ENCODE measurements at regions not wholly inside any gene's neighbourhood (a gene's known extent, or its start where the extent isn't known, plus 50 kb on each side); places are given as distances from the start of the nearest gene placed in this dataset.
"Not testable (repeated sequence)": the region's sequence is repeated elsewhere in the genome, so short reads cannot be mapped to it uniquely, and the experiment has no call there.

DNA sequence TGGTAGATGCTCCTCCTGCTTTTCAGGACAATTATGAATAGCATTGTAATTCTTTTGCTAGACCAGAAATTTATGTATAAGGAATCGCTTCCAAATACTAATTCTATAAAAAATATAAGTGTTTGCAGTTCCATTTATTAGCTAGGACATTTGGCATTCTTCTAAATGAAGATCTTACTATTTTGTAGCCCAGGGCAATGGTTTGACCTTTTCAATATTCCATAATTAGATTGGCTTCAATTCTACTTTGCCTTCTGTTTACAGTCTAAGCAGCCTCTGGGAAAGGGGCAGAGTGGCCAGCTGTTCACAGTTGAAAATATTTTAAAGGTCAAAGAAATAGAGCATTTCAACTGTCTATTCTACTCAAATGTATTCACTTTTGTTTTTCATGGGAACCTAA lies 912.1 kb upstream of the GRIA3 start:
- H3K27ac ChIP-seq: no peak overlapping the region
- DNase-seq: no peak
- no peaks in the 10 kb centered on the region for H3K9me3 ChIP-seq
- H3K36me3 ChIP-seq: no peaks in the 10 kb centered on the region
- no peak overlapping the region for H3K4me3 ChIP-seq
- no peaks in the 10 kb centered on the region for H3K27me3 ChIP-seq
- TF ChIP-seq POLR2A (IDR thresholded peaks at IDR 0.05): no peak
- TF ChIP-seq POLR2AphosphoS5 (IDR thresholded peaks at IDR 0.05): no peak
- TF ChIP-seq CTCF (IDR thresholded peaks at IDR 0.05): no peak
- no peak for TF ChIP-seq EP300 (IDR thresholded peaks at IDR 0.05)
- 39 to 86% methylated on average over 1 of the region's 1 CpG for WGBS, 2 donors
- ATAC-seq (ENCODE audit: low FRiP score in 2 of 2): no peak
- H3K4me1 ChIP-seq: no peaks in the 10 kb centered on the region

GRCh38 chrX:122279746-122280145 lies 904.3 kb upstream of the GRIA3 start:
- TF ChIP-seq CTCF (IDR thresholded peaks at IDR 0.05) (no peak), EP300 (IDR thresholded peaks at IDR 0.05) (no peak), POLR2A (IDR thresholded peaks at IDR 0.05) (no peak), POLR2AphosphoS5 (IDR thresholded peaks at IDR 0.05) (no peak)
- 77 to 84% methylated on average over 1 of the region's 1 CpG for WGBS, 2 donors

DNA sequence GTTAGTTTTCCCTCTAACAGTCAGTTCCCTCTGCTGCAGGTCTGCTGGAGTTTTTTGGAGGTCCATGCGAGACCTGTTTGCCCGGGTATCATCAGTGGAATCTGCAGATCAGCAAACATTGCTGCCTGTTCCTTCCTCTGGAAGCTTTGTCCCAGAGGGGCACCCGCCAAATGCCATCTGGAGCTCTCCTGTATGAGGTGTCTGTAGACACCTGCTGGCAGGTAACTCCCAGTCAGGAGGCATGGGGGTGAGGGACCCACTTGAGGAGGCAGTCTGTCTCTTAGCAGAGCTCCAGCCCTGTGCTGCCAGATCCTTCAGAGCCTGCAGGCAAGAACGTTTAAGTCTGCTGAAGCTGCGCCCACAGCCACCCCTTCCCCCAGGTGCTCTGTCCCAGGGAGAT lies 884.3 kb upstream of the GRIA3 start:
- WGBS, 2 donors: 72 to 97% methylated on average over 3 to 5 of the region's 5 CpGs
- H3K4me3 ChIP-seq; H3K27me3 ChIP-seq; H3K27ac ChIP-seq; H3K9me3 ChIP-seq; DNase-seq; H3K4me1 ChIP-seq; ATAC-seq (ENCODE audit: low FRiP score in 2 of 2); H3K36me3 ChIP-seq: not testable (repeated sequence)

More at GRCh38 chrX:122279746-122280145, 904.3 kb upstream of the GRIA3 start:
- no peak for DNase-seq
- Histone ChIP-seq H3K4me1 (no peaks in the 10 kb centered on the region), H3K36me3 (no peaks in the 10 kb centered on the region), H3K9me3 (no peaks in the 10 kb centered on the region), H3K27ac (no peak overlapping the region), H3K27me3 (no peaks in the 10 kb centered on the region), H3K4me3 (no peak overlapping the region)
- ATAC-seq (ENCODE audit: low FRiP score in 2 of 2): no peak

DNA sequence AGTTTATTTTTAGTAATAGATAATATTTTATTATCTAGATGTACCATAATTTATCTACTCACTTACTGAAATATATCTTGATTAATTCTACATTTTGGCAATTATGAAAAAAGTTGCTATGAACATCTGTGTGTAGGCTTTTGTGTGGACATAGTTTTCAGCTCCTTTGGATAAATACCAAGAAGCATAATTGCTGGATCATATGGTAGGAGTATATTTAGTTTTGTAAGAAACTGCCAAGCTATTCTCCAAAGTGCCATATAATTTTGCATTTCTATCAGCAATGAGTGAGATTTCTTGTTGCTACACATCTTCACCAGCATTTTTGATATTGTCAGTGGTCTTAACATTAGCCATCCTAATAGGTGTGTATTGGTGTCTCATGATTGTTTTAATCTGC lies 882.6 kb upstream of the GRIA3 start:
- Histone ChIP-seq H3K27me3 (no peaks in the 10 kb centered on the region), H3K9me3 (no peaks in the 10 kb centered on the region), H3K4me1 (no peaks in the 10 kb centered on the region), H3K4me3 (no peak overlapping the region), H3K27ac (no peak overlapping the region), H3K36me3 (no peaks in the 10 kb centered on the region)
- TF ChIP-seq POLR2A (IDR thresholded peaks at IDR 0.05) (no peak), EP300 (IDR thresholded peaks at IDR 0.05) (no peak), CTCF (IDR thresholded peaks at IDR 0.05) (no peak), POLR2AphosphoS5 (IDR thresholded peaks at IDR 0.05) (no peak)
- ATAC-seq (ENCODE audit: low FRiP score in 2 of 2) (no peak), DNase-seq (no peak)

DNA sequence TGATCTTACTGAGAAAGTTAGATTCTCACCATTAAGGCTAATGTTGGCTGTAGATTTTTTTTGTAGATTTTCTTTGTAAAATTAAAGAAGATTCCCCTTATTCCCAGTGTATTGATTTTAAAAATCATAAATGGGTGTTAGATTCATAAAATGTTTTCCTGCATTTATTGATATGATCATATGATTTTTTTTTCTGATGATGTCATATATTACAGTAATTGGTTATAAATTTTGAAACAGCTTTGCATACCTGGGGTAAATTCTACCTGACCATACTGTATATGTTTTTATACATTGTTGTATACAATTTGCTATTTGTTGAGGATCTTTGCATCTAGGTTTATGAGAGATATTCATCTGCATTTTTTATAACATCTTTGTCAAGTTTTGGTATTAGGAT lies 880.3 kb upstream of the GRIA3 start:
- no peaks in the 10 kb centered on the region for H3K27me3 ChIP-seq
- no peaks in the 10 kb centered on the region for H3K36me3 ChIP-seq
- H3K9me3 ChIP-seq: no peaks in the 10 kb centered on the region
- no peak overlapping the region for H3K27ac ChIP-seq
- no peaks in the 10 kb centered on the region for H3K4me1 ChIP-seq
- no peak for ATAC-seq (ENCODE audit: low FRiP score in 2 of 2)
- no peak for DNase-seq
- H3K4me3 ChIP-seq: no peak overlapping the region
- TF ChIP-seq POLR2A (IDR thresholded peaks at IDR 0.05) (no peak), EP300 (IDR thresholded peaks at IDR 0.05) (no peak), POLR2AphosphoS5 (IDR thresholded peaks at IDR 0.05) (no peak), CTCF (IDR thresholded peaks at IDR 0.05) (no peak)
